ENCODE measurements at regions not wholly inside any gene's neighbourhood (a gene's known extent, or its start where the extent isn't known, plus 50 kb on each side); places are given as distances from the start of the nearest gene placed in this dataset.

- TF ChIP-seq, protein P1, sequence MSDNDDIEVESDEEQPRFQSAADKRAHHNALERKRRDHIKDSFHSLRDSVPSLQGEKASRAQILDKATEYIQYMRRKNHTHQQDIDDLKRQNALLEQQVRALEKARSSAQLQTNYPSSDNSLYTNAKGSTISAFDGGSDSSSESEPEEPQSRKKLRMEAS (IDR thresholded peaks at IDR 0.05) = no peak
- TF ChIP-seq ZBTB7A (IDR thresholded peaks at IDR 0.05; ENCODE audit: low read depth) (no peak), NFIC (IDR thresholded peaks at IDR 0.05) (no peak)
These were observed 50.6 kb upstream of the PTGR2 start for GRCh38 chr14:73800970-73801515.

- TF ChIP-seq TAF1 (IDR thresholded peaks at IDR 0.05; ENCODE audit: low read depth) = no peak
- TF ChIP-seq CEBPB (IDR thresholded peaks at IDR 0.05) = no peak
- no peak for TF ChIP-seq ZBTB7A (IDR thresholded peaks at IDR 0.05; ENCODE audit: low read depth)
- TF ChIP-seq YY1 (IDR thresholded peaks at IDR 0.05; ENCODE audit: low read depth) = no peak
- no peak for TF ChIP-seq EP300 (IDR thresholded peaks at IDR 0.05; ENCODE audit: borderline replicate concordance)
- TF ChIP-seq EGR1 (IDR thresholded peaks at IDR 0.05) = no peak
- TF ChIP-seq TEAD4 (IDR thresholded peaks at IDR 0.05) = no peak
- TF ChIP-seq, protein P1 (IDR thresholded peaks at IDR 0.05) = no peak
- TF ChIP-seq TCF12 (IDR thresholded peaks at IDR 0.05; ENCODE audit: low read depth) = no peak
- no peak for TF ChIP-seq REST (IDR thresholded peaks at IDR 0.05; ENCODE audit: low read depth)
- TF ChIP-seq RAD21 (IDR thresholded peaks at IDR 0.05; ENCODE audit: low read depth) = no peak
- no peak for TF ChIP-seq FOXM1 (IDR thresholded peaks at IDR 0.05; ENCODE audit: borderline replicate concordance, low read depth)
These were observed 53.9 kb upstream of the PTGR2 start for GRCh38 chr14:73797543-73798265.

- TF ChIP-seq, protein P1 (IDR thresholded peaks at IDR 0.05) = no peak
- peak; percentile 21; the same call in 1 of the 2 replicates for TF ChIP-seq TEAD4 (IDR thresholded peaks at IDR 0.05)
- no peak for TF ChIP-seq CEBPB (IDR thresholded peaks at IDR 0.05)
- no peak for TF ChIP-seq EGR1 (IDR thresholded peaks at IDR 0.05)
These were observed 54.6 kb upstream of the PTGR2 start for GRCh38 chr14:73796893-73797542.

GRCh38 chr14:73796415-73796814 is 55.2 kb upstream of the PTGR2 start:
- TF ChIP-seq ZBTB7A (IDR thresholded peaks at IDR 0.05; ENCODE audit: low read depth) (no peak), CEBPB (IDR thresholded peaks at IDR 0.05) (0 out of 2 replicates have a peak, but pooled peaks have one; percentile 14), FOXM1 (IDR thresholded peaks at IDR 0.05; ENCODE audit: borderline replicate concordance, low read depth) (no peak), RAD21 (IDR thresholded peaks at IDR 0.05; ENCODE audit: low read depth) (no peak)

- TF ChIP-seq USF1 (IDR thresholded peaks at IDR 0.05) = no peak
- TF ChIP-seq TEAD4 (IDR thresholded peaks at IDR 0.05) = peak; percentile 84
- TF ChIP-seq, protein P1 (IDR thresholded peaks at IDR 0.05) = no peak
- TF ChIP-seq EP300 (IDR thresholded peaks at IDR 0.05; ENCODE audit: borderline replicate concordance) = peak; percentile 26; the same call in 1 of the 2 replicates
- TF ChIP-seq TCF12 (IDR thresholded peaks at IDR 0.05; ENCODE audit: low read depth) = 0 out of 2 replicates have a peak, but pooled peaks have one; percentile 18
- 0 out of 2 replicates have a peak, but pooled peaks have one; percentile 22 for TF ChIP-seq NFIC (IDR thresholded peaks at IDR 0.05)
These were observed 55.7 kb upstream of the PTGR2 start for GRCh38 chr14:73795974-73796373.

DNA sequence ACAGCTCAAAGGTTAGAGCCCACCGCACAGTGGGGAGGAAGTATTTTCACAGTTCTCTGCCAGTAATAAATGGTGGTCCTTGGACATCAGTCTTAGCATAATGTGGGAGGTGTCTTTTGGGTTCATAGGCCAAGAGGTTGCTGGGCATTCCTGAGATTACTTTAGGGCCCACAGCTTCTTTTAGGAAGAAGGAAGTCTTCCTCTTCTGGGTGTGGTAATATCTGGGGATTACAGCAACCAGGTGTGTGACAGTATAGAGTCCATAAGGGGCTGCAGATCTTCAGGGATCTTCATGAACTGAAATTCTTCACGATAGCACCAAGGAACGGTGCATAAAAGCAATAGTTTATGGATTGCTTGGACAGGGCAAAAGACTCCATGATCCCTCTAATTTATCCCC is 56.2 kb upstream of the PTGR2 start:
- TF ChIP-seq EP300 (IDR thresholded peaks at IDR 0.05; ENCODE audit: borderline replicate concordance) (no peak), TEAD4 (IDR thresholded peaks at IDR 0.05) (no peak), YY1 (IDR thresholded peaks at IDR 0.05; ENCODE audit: low read depth) (no peak), USF1 (IDR thresholded peaks at IDR 0.05) (no peak), CEBPB (IDR thresholded peaks at IDR 0.05) (no peak)

DNA sequence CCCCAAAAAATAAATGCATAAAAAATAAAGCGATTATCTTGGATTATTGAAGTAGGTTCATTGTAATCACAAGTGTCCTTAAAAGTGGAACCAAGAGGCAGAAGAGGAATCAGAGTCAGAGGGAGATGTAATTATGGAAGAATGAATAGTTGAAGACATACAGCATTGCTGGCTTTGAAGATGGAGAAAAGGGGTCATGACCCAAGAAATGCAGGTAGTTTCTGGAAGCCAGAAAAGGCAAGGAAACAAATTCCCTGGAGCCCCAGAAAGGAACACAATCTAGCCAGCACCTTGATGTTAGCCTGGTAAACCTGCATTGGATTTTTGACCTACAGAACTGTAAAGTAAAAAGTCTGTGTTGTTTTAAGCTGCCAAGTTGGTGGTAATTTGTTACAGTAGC is 57.5 kb upstream of the PTGR2 start:
- no peak for TF ChIP-seq ZBTB7A (IDR thresholded peaks at IDR 0.05; ENCODE audit: low read depth)
- no peak for TF ChIP-seq TEAD4 (IDR thresholded peaks at IDR 0.05)
- TF ChIP-seq RAD21 (IDR thresholded peaks at IDR 0.05; ENCODE audit: low read depth) = no peak
- TF ChIP-seq, protein P1 (IDR thresholded peaks at IDR 0.05) = no peak
- no peak for TF ChIP-seq REST (IDR thresholded peaks at IDR 0.05; ENCODE audit: low read depth)
- TF ChIP-seq CREB1 (IDR thresholded peaks at IDR 0.05; ENCODE audit: low read depth) = no peak
- TF ChIP-seq USF1 (IDR thresholded peaks at IDR 0.05) = no peak
- no peak for TF ChIP-seq FOXM1 (IDR thresholded peaks at IDR 0.05; ENCODE audit: borderline replicate concordance, low read depth)
- no peak for TF ChIP-seq CEBPB (IDR thresholded peaks at IDR 0.05)
- no peak for TF ChIP-seq EGR1 (IDR thresholded peaks at IDR 0.05)
- no peak for TF ChIP-seq TAF1 (IDR thresholded peaks at IDR 0.05; ENCODE audit: low read depth)
- no peak for TF ChIP-seq TCF12 (IDR thresholded peaks at IDR 0.05; ENCODE audit: low read depth)
- TF ChIP-seq EP300 (IDR thresholded peaks at IDR 0.05; ENCODE audit: borderline replicate concordance) = no peak
- TF ChIP-seq NFIC (IDR thresholded peaks at IDR 0.05) = no peak
